IPS DF 19.7 (cell line): ENCODE measurements at regions not wholly inside any gene's neighbourhood (a gene's known extent, or its start where the extent isn't known, plus 50 kb on each side); places are given as distances from the start of the nearest gene placed in this dataset.

ENCODE experiments used
- DNase-seq: peaks from one replicate; pipeline ENCODE4 v3.0.0-alpha.2; 2013; ENCODE audit warnings: low read depth, low spot score

DNA sequence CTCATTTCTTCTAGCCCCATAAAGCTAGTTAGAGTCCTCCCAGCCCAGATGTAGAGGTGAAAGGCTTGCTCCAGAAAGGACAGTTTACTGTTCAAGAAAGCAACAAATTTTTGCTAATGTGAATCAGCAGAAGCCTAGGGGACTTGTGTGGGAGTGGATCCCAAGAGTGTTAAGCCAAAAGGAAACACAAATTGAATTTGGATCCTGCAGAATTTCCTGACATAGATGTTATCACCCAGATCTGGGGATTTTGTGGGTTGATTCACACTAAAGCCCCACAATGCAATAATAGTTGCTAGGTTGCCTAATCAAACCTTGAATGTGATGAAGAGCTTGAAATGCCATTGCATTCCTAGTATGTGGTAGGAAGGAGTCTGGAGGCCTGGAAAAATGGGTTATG is 135.2 kb upstream of the HS3ST3A1 start:
- no peak for DNase-seq

DNA sequence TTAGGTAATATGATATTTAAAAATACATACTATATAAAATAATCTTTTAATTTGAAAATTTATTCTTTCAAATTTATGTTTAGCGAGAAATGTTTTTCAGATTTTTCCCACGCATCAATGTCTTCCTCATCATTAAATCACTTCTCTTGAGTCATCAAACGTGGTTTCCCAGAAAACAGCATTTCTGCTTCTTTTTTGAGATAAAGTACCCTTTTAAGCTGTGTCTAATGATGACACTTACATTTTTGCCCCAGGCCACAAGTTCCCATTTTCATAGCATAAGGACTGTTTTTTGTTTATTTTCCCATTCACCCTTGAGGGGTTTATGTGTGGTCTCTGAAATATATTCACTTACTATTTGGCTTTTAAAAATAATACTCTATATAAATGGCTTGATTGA is 139.0 kb upstream of the HS3ST3A1 start:
- no peak for DNase-seq

DNA sequence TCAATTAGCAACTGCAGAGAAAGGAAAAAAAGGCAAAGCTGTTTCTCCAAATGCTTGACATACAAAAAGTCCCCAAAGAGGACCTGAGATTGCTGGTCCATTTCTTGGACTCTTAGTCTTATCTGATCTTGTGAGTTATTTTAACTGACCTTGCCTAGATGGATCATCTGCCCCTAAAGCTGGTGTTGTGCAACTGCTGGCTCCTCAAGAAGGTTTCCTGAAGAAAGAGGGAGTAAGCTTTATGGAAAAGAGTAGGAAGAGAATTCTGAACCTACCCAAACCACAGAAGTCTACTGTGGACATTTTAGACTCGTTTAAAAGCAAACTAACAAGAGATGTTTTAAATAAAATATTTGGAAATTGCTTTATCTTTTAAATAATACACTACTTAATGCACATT is 140.0 kb upstream of the HS3ST3A1 start:
- no peak for DNase-seq

DNA sequence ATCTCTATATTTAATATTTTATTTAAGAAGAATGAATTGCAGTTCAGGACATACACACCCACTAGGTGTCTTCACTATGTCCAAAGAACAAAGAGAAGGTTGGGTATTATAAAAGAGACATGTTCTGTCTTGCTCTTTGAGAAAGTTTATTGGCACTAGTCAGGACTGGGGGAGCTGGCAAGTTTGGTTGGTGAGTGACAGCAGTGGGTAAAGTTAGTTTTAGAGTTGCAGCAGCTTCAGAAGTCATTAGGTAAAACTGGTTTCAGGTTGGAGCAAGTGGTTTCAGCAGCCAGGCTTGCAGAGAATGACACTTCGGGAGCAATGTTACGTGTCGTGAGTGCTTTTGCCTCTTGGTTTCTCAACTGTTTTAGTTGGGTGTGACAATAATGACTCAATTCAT is 142.2 kb upstream of the HS3ST3A1 start:
- DNase-seq = no peak

DNA sequence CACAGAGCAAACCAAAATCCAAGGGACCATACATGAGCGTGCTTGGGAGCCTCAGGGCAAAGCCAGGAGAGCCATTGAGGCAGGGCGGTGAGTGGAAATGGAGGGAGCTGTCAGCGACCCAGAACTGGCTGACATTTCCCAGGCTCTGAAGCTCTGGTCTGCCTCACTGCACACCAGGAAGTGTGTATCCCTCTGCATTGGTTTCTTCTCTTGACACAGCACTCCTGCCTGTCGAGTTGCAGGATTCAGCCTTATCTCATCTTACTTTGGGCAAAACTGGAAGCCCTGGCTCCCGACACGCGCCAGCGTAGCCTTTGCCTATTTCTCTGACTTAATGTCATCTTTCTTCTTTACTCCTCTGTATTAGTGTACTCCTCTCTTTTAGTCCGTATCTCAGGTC is 144.7 kb upstream of the HS3ST3A1 start:
- no peak for DNase-seq

DNA sequence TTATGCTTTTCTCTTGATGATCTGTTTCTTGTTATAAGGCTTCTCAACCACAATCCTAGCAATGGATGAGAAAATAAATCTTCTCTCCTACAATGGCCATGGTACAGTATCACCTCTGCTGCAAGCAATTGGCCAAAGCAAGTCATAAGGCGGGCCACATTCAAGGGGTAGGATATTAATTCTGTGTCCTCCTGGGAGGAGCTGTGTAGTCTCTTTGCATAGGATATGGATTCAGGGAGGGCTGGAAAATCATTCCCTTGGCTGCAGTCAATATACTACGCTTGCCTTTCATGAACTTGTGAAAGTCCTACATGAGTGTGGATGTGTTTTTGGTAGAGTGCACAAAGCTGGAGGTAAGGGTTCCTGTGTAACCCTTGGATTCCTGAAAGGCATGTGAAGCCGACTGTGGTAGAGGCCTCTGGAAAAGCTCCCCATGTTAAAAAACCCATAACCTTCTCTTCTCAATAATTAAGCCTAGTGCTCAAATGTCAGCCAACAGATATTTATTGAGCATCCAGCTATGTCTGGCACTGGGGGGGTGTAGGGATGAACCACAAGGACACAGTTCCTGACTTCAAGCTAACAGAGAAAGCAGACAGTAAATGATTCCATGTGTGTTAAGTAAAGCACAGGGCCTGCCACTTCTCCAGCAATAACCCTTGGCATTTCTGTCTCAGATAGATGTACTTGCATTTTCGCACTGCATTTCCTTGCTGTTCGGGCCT is 147.6 kb upstream of the HS3ST3A1 start:
- no peak for DNase-seq

- DNase-seq = no peak
Measured at GRCh38 chr17:13749891-13750235, 148.1 kb upstream of the HS3ST3A1 start.

DNA sequence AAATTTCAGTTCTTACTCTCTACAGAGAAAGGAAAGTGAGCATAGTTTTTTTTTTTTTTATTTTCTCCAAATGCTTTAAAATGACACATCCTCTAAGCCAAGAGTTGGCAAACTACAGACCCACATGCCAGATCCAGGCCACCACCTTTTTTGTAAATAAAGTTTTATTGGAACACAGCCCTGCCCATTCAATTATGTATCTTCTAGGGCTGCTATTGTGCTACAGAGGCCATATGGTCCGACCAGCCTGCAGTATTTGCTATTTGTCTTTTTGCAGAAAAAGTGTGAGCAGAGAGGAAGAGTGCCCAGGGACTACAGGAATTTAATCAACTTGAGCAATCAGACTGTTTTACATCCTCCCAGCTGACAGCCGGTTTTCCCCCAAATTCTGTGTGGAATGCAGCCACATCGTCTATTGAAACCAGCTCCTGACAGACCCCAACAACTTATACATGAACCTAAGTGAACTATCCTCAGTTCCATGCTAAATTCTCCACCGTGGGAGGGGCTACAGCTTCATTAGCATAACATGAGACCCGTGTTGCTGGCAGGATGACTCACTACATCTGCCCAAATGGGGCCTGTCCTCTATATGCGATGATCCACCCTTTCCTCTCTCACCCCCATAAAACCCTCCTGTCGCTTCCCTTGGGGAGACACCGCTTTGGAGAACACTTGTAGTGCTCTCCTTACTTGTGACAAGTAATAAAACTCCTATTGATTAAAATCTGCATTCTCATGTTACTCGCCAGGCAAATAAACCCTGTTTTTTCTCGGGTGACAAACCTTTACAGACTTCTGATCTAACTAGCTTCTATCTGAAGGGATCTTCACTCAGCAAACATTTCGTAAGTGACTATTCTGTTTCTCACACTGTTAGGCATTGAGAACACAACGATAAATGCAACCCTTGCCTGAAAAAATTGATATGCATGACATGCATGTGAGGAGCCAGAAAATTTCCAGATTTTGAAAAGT is 149.4 kb upstream of the HS3ST3A1 start:
- DNase-seq = no peak

DNA sequence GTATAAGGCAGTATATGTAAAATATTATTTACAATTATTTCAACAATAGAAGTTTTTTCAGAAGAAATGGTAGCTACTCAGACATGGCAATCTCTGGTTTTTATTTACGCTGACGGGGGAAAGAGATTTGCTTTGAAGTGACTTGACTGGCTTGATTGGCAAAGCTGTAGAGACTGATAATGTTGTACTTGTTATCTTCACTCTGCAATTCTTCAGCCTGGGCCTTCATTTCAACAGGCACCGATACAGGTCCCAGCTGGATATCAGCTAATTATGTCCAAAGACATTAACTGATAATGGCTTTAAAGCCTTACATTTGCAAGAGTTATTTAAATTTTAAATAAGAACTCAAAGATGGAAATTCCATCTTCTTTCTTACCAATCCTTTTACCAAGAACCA is 151.4 kb upstream of the HS3ST3A1 start:
- no peak for DNase-seq

DNA sequence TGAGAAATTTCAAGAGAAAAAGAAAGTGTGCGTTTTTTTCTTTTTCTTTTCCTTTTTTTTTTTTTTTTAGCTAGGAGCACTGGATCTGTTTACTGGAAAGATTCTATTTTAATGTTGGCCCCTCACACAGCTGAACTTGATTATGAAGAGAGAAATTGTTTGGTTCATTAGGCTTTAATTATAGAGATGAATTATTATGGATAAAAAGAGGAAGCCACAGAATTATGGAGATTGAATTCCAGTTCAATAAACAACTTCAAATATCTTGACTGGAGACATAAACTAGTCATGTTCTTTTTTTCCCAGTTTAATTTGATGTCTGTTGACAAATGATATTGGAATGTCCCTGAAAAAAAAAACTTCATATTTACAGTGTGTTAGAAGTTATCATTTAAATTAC is 152.0 kb upstream of the HS3ST3A1 start:
- no peak for DNase-seq

GRCh38 chr17:13755851-13756250 is 154.1 kb upstream of the HS3ST3A1 start:
- DNase-seq = no peak

DNA sequence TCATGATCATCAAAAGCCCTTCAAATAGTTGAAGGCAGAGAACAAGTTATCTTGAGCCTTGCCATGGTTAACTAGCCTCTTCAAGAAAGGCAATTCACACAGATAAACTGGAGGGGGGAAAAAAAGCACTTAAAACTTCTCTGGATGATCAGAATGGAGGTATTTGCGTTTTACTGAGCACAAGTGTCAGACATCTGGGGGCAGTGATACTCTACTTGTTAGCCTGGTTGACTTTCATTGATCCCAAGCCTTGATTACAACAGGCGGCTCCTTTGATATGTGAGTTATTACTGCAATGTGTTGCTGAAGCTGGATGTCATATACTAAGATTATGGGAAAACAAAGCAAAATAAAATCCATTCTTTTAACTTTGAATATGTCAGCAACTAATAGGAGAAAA is 155.0 kb upstream of the HS3ST3A1 start:
- no peak for DNase-seq

- DNase-seq = no peak
Measured at GRCh38 chr17:13757871-13758270, 156.1 kb upstream of the HS3ST3A1 start.

GRCh38 chr17:13759518-13760335 is 158.0 kb upstream of the HS3ST3A1 start:
- no peak for DNase-seq

- no peak for DNase-seq
Measured at GRCh38 chr17:13761038-13761603, 159.4 kb upstream of the HS3ST3A1 start.

GRCh38 chr17:13765701-13766100 is 164.0 kb upstream of the HS3ST3A1 start:
- no peak for DNase-seq

DNA sequence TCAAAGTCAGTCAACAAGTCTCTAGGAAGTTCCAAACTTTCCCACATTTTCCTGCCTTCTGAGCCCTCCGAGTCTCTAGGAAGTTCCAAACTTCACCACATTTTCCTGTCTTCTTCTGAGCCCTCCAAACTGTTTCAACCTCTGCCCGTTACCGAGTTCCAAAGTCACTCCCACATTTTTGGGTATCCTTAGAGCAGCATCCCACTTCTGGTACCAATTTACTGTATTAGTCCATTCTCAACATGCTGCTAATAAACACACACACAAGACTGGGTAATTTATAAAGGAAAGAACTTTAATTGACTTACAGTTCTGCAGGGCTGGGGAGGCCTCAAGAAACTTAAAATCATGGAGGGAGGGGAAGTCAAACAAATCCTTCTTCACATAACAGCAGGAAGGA is 169.0 kb upstream of the HS3ST3A1 start:
- no peak for DNase-seq

DNA sequence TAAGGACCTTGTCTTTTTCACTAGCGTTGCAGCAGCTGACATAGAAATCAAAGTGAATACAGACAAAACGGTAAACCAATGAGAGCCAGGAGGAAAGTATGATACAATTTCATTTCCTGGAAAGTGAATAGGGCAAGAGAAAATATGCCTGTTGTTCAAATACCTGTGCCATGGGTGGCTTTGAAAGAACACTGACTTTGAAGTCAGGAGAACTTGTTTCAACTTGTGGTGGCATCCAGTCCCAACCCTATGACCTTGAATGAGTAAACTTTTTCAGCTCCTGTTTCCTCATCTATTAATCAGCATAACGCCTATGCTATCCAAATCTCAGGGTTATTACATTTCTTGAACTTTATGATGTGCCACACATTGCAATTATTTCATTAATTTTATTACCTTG is 173.7 kb upstream of the HS3ST3A1 start:
- DNase-seq = no peak

DNA sequence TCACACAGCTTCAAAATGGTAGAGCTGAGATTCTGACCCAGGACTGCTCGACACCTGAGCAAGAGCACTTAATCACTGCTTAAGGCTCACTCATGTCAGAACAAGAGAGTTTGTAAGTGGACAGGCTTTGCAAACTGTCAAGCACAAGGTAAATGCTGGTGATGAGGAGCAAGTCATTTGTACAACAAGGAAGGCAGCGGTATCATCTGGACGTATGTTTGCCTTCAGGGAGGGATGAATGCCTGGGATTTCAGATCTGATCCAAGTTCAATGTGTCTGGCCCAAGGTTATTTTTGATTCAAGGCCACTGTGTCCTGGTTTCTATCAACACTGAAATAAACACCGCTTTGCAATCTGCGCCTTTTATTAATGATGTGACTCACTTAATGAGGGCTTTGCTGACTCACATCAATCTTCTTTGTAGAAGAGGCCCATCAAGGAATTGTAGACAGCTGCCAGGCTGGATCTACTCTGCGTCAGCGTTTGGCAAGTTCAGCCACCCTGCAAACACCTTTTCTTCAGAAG is 174.4 kb upstream of the HS3ST3A1 start:
- no peak for DNase-seq

- no peak for DNase-seq
Measured at GRCh38 chr17:13777003-13777402, 175.3 kb upstream of the HS3ST3A1 start.

DNA sequence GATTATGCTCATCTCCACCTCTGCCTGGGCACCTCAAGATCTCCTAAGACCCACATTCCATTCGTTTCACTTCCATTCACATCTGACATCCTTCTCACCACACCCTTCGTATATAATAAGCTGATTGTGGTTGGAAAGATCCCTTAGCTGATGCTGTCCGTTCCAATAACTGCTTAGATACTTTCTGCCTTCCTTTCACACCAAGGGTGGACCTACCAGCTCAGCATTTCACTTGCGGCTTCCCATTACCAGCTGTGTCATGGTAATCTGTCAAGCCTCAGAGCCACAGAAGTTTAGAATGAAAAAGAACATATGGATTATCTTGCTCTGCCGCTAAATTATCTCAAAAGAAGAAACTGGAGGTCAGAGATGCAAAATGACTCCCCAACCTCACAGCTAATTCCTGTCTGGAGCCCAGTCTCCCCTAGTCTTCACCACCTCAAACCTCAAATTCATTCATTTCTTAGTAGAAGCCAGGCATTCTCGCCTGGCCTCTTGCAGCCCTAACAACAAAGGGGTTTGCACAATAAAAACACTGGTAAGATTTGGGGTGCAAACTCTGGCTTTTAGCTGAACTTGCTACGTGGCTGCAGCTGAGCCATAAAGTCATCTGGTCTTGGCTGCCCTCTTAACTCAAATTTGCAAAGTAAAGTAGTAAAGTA is 182.8 kb upstream of the HS3ST3A1 start:
- DNase-seq = no peak
